ENCODE measurements at regions not wholly inside any gene's neighbourhood (a gene's known extent, or its start where the extent isn't known, plus 50 kb on each side); places are given as distances from the start of the nearest gene placed in this dataset.

- ChIA-PET CTCF (no interaction called here), POLR2A (no interaction called here)
- Histone ChIP-seq H3K9me3 (ENCODE audit: control insufficient read depth, insufficient read depth, low read length) (no peaks in the 10 kb centered on the region; the same call in 1 of the 2 replicates), H3K4me3 (ENCODE audit: low read depth, low read length) (no peak overlapping the region), H3K27me3 (ENCODE audit: control insufficient read depth, insufficient read depth, low read length) (peaks cover 5% of the 10 kb centered on the region), H3K27ac (ENCODE audit: low read depth, low read length) (no peak overlapping the region)
- TF ChIP-seq, protein P1, sequence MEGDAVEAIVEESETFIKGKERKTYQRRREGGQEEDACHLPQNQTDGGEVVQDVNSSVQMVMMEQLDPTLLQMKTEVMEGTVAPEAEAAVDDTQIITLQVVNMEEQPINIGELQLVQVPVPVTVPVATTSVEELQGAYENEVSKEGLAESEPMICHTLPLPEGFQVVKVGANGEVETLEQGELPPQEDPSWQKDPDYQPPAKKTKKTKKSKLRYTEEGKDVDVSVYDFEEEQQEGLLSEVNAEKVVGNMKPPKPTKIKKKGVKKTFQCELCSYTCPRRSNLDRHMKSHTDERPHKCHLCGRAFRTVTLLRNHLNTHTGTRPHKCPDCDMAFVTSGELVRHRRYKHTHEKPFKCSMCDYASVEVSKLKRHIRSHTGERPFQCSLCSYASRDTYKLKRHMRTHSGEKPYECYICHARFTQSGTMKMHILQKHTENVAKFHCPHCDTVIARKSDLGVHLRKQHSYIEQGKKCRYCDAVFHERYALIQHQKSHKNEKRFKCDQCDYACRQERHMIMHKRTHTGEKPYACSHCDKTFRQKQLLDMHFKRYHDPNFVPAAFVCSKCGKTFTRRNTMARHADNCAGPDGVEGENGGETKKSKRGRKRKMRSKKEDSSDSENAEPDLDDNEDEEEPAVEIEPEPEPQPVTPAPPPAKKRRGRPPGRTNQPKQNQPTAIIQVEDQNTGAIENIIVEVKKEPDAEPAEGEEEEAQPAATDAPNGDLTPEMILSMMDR (IDR thresholded peaks at IDR 0.05; ENCODE audit: low read depth, low read length), result no peak
- no peak for DNase-seq (ENCODE audit: low read depth, low spot score)
These were observed 231.2 kb downstream of the ANKRD60 start for GRCh38 chr20:57996936-57997890.

- Histone ChIP-seq H3K27me3 (ENCODE audit: control insufficient read depth, insufficient read depth, low read length) (peaks cover 1% of the 10 kb centered on the region), H3K4me3 (ENCODE audit: low read depth, low read length) (no peak overlapping the region), H3K27ac (ENCODE audit: low read depth, low read length) (no peak overlapping the region), H3K9me3 (ENCODE audit: control insufficient read depth, insufficient read depth, low read length) (no peaks in the 10 kb centered on the region; the same call in 1 of the 2 replicates)
- CTCF ChIA-PET, result no interaction called here
- TF ChIP-seq, protein P1 (IDR thresholded peaks at IDR 0.05; ENCODE audit: low read depth, low read length), result no peak
- POLR2A ChIA-PET, result no interaction called here
- no peak for DNase-seq (ENCODE audit: low read depth, low spot score)
These were observed 232.0 kb downstream of the ANKRD60 start for GRCh38 chr20:57996465-57996864.

- no peaks in the 10 kb centered on the region for H3K27me3 ChIP-seq (ENCODE audit: control insufficient read depth, insufficient read depth, low read length)
- no peak overlapping the region for H3K27ac ChIP-seq (ENCODE audit: low read depth, low read length)
- TF ChIP-seq, protein P1 (IDR thresholded peaks at IDR 0.05; ENCODE audit: low read depth, low read length), result no peak
- ChIA-PET POLR2A (no interaction called here), CTCF (no interaction called here)
- H3K4me3 ChIP-seq (ENCODE audit: low read depth, low read length), result no peak overlapping the region
- H3K9me3 ChIP-seq (ENCODE audit: control insufficient read depth, insufficient read depth, low read length), result no peaks in the 10 kb centered on the region; the same call in 1 of the 2 replicates
- no peak for DNase-seq (ENCODE audit: low read depth, low spot score)
These were observed 233.0 kb downstream of the ANKRD60 start for GRCh38 chr20:57995381-57995977.

GRCh38 chr20:57993716-57994431, 234.6 kb downstream of the ANKRD60 start:
- no peak for DNase-seq (ENCODE audit: low read depth, low spot score)
- ChIA-PET CTCF (no interaction called here), POLR2A (interaction anchor here (0.6 kb wide), 1 partner anchor 328 kb away, joined by 4 read pairs; no protein-coding TSS in a partner anchor)
- TF ChIP-seq, protein P1 (IDR thresholded peaks at IDR 0.05; ENCODE audit: low read depth, low read length), result no peak
- Histone ChIP-seq H3K27me3 (ENCODE audit: control insufficient read depth, insufficient read depth, low read length) (no peaks in the 10 kb centered on the region), H3K4me3 (ENCODE audit: low read depth, low read length) (no peak overlapping the region), H3K9me3 (ENCODE audit: control insufficient read depth, insufficient read depth, low read length) (no peaks in the 10 kb centered on the region; the same call in 1 of the 2 replicates), H3K27ac (ENCODE audit: low read depth, low read length) (no peak overlapping the region)

All from AG04450 (cell line).